HEK293 (cell line): ENCODE measurements at regions not wholly inside any gene's neighbourhood (a gene's known extent, or its start where the extent isn't known, plus 50 kb on each side); places are given as distances from the start of the nearest gene placed in this dataset.

Experiments used
- KLF1 ChIP-seq: fragments of 450-650 bp; formaldehyde crosslinking; IDR thresholded peaks from 2 replicates; pipeline ENCODE4 v1.5.1; 2016; ENCODE audit warnings: missing biosample characterization, missing genetic modification characterization
- ZBTB21 ChIP-seq: fragments of 450-650 bp; formaldehyde crosslinking; IDR thresholded peaks from 2 replicates; pipeline ENCODE4 v1.5.1; 2017; ENCODE audit warnings: missing biosample characterization, missing genetic modification characterization
- ZNF549 ChIP-seq: fragments of 450-650 bp; IDR thresholded peaks from 2 replicates; pipeline ENCODE4 v1.5.1; 2018; ENCODE audit warnings: missing biosample characterization, missing genetic modification characterization, mild to moderate bottlenecking, inconsistent platforms, moderate library complexity
- TF ChIP-seq, protein P1 (sequence below): fragments of 450-650 bp; formaldehyde crosslinking; IDR thresholded peaks from 2 replicates; pipeline ENCODE4 v1.5.1; 2016; ENCODE audit warnings: missing biosample characterization, missing genetic modification characterization
- TF ChIP-seq, protein P2 (sequence below): fragments of 450-650 bp; formaldehyde crosslinking; IDR thresholded peaks from 2 replicates; pipeline ENCODE4 v1.5.1; 2016; ENCODE audit warnings: missing biosample characterization, missing genetic modification characterization

DNA sequence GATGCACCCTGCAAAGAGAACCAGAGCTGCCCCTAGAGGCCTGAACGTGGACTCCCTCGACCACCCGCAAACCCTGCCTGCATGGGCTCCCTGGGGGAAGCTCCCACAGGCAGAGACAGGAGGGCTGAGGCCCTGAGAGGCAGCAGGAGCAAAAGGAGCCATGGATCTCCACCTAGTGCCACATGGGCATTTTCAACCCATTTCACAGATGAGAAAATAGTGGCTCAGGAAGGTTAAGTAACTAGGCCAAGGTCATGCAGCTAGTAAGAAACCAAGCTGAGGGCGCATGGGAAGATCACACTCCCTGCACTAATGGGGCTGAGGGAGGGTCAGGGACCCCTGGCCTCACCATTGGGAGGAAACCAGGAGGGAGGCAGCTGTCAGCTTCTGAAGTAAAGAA is 271.7 kb upstream of the RAB6C start:
- TF ChIP-seq ZNF549 (tag by site-specific recombination) (no peak), KLF1 (tag by site-specific recombination) (no peak), ZBTB21 (no peak)
- TF ChIP-seq, protein P1, sequence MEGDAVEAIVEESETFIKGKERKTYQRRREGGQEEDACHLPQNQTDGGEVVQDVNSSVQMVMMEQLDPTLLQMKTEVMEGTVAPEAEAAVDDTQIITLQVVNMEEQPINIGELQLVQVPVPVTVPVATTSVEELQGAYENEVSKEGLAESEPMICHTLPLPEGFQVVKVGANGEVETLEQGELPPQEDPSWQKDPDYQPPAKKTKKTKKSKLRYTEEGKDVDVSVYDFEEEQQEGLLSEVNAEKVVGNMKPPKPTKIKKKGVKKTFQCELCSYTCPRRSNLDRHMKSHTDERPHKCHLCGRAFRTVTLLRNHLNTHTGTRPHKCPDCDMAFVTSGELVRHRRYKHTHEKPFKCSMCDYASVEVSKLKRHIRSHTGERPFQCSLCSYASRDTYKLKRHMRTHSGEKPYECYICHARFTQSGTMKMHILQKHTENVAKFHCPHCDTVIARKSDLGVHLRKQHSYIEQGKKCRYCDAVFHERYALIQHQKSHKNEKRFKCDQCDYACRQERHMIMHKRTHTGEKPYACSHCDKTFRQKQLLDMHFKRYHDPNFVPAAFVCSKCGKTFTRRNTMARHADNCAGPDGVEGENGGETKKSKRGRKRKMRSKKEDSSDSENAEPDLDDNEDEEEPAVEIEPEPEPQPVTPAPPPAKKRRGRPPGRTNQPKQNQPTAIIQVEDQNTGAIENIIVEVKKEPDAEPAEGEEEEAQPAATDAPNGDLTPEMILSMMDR (tag by site-specific recombination), result no peak
- TF ChIP-seq, protein P2, sequence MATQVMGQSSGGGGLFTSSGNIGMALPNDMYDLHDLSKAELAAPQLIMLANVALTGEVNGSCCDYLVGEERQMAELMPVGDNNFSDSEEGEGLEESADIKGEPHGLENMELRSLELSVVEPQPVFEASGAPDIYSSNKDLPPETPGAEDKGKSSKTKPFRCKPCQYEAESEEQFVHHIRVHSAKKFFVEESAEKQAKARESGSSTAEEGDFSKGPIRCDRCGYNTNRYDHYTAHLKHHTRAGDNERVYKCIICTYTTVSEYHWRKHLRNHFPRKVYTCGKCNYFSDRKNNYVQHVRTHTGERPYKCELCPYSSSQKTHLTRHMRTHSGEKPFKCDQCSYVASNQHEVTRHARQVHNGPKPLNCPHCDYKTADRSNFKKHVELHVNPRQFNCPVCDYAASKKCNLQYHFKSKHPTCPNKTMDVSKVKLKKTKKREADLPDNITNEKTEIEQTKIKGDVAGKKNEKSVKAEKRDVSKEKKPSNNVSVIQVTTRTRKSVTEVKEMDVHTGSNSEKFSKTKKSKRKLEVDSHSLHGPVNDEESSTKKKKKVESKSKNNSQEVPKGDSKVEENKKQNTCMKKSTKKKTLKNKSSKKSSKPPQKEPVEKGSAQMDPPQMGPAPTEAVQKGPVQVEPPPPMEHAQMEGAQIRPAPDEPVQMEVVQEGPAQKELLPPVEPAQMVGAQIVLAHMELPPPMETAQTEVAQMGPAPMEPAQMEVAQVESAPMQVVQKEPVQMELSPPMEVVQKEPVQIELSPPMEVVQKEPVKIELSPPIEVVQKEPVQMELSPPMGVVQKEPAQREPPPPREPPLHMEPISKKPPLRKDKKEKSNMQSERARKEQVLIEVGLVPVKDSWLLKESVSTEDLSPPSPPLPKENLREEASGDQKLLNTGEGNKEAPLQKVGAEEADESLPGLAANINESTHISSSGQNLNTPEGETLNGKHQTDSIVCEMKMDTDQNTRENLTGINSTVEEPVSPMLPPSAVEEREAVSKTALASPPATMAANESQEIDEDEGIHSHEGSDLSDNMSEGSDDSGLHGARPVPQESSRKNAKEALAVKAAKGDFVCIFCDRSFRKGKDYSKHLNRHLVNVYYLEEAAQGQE, result no peak
